NT2/D1 (cell line): ENCODE measurements at regions not wholly inside any gene's neighbourhood (a gene's known extent, or its start where the extent isn't known, plus 50 kb on each side); places are given as distances from the start of the nearest gene placed in this dataset.
"Not testable (repeated sequence)": the region's sequence is repeated elsewhere in the genome, so short reads cannot be mapped to it uniquely, and the experiment has no call there.

Source experiments
- SUZ12 ChIP-seq: IDR thresholded peaks from 2 replicates; pipeline ENCODE4 v1.6.1; 2011; ENCODE audit not compliant: insufficient read length, insufficient read depth; ENCODE audit errors: extremely low read depth
- YY1 ChIP-seq: IDR thresholded peaks from 2 replicates; pipeline ENCODE4 v1.6.1; 2011; ENCODE audit not compliant: insufficient read length, insufficient read depth
- ZNF274 ChIP-seq: IDR thresholded peaks from 2 replicates; pipeline ENCODE4 v1.6.1; 2011; ENCODE audit warnings: mild to moderate bottlenecking, low read depth, low read length

- TF ChIP-seq YY1, ZNF274, SUZ12: not testable (repeated sequence)
Measured at GRCh38 chr2:167739921-167740320, 507.5 kb downstream of the STK39 start.
